Activated CD4-positive, alpha-beta T cell treated with anti-CD3 and anti-CD28 coated beads for 36 hours (primary cell): ENCODE measurements at regions not wholly inside any gene's neighbourhood (a gene's known extent, or its start where the extent isn't known, plus 50 kb on each side); places are given as distances from the start of the nearest gene placed in this dataset.
A peak's percentile ranks its signal among the peaks of the same experiment; 100 is the strongest.
"Not testable (repeated sequence)": the region's sequence is repeated elsewhere in the genome, so short reads cannot be mapped to it uniquely, and the experiment has no call there.

Source experiments
- ATAC-seq: fragments of 200-7000 bp; cut with Tn5 transposase; one replicate; pipeline ENCODE4 v1.10.0; 2021; ENCODE audit warnings: mild to moderate bottlenecking, moderate library complexity
- CTCF ChIA-PET: fragments of 350-600 bp; sonication (Branson Sonifier 250); formaldehyde crosslinking; loops from one replicate; lab custom pipeline; 2021; ENCODE audit warnings: antibody characterized with exemption; lab: Charles Lee
- POLR2A ChIA-PET: fragments of 350-600 bp; sonication (Branson Sonifier 250); formaldehyde crosslinking; loops from one replicate; lab custom pipeline; 2021; ENCODE audit warnings: antibody characterized with exemption, inconsistent platforms; lab: Charles Lee
- DNase-seq: peaks from one replicate; pipeline ENCODE4 v3.0.0-alpha.2; 2020
- H3K27ac Mint-ChIP-seq: one replicate; pipeline ENCODE4 v1.8.0; 2021; ENCODE audit warnings: mixed read lengths
- H3K27me3 Mint-ChIP-seq: one replicate; pipeline ENCODE4 v1.8.0; 2021; ENCODE audit warnings: mixed read lengths
- H3K36me3 Mint-ChIP-seq: one replicate; pipeline ENCODE4 v1.8.0; 2021; ENCODE audit warnings: low read depth, mixed read lengths
- H3K4me1 Mint-ChIP-seq: one replicate; pipeline ENCODE4 v1.8.0; 2021; ENCODE audit warnings: mixed read lengths
- H3K4me3 Mint-ChIP-seq: one replicate; pipeline ENCODE4 v1.8.0; 2021; ENCODE audit warnings: mild to moderate bottlenecking, moderate library complexity, mixed read lengths
- H3K9me3 Mint-ChIP-seq: one replicate; pipeline ENCODE4 v1.8.0; 2021; ENCODE audit warnings: low read depth, mixed read lengths
- intact Hi-C, 2 experiments: fragments of 100-400 bp; cut with DNase I in 1 of 2; cut with micrococcal nuclease in 1 of 2; formaldehyde crosslinking; loops; one replicate each; pipeline versions ENCODE4 v1.14.2 to v1.15.1; 2022 to 2024; cut with DNase I, micrococcal nuclease

- ChIA-PET POLR2A (no interaction called here), CTCF (no interaction called here)
- ATAC-seq (no peak), DNase-seq (no peak)
- intact Hi-C loops: no loop called here
- no peaks in the 10 kb centered on the region for H3K9me3 Mint-ChIP-seq
- H3K36me3 Mint-ChIP-seq: no peaks in the 10 kb centered on the region
- H3K4me1 Mint-ChIP-seq: no peaks in the 10 kb centered on the region
- H3K4me3 Mint-ChIP-seq: no peak overlapping the region
- H3K27ac Mint-ChIP-seq: no peak overlapping the region
- H3K27me3 Mint-ChIP-seq: no peaks in the 10 kb centered on the region
Measured at GRCh38 chrX:96140796-96141195, 543.8 kb upstream of the DIAPH2 start.

DNA sequence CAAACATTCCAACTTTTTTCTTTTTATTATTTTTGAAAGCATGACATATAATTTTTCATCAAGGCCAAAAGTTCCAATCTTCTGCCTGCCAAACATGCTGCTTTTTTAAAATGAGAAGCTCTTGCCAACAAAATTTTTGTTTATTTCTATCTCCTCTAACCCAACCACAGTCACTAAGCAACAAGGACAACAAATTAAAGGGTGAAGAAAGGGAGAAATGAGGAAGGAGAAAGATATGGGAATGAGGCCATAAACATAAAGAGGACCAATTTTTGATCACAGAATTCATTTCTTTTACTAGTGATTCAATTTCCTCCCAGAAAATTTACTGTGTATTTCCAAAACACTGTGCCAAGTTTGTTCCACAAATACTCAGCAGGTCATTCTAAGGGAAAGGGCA lies 537.0 kb upstream of the DIAPH2 start:
- ChIA-PET CTCF (no interaction called here), POLR2A (no interaction called here)
- no peak for ATAC-seq
- intact Hi-C loops: no loop called here
- Mint-ChIP-seq H3K4me3 (no peak overlapping the region), H3K4me1 (no peaks in the 10 kb centered on the region), H3K27ac (no peak overlapping the region), H3K27me3 (no peaks in the 10 kb centered on the region), H3K36me3 (no peaks in the 10 kb centered on the region), H3K9me3 (no peaks in the 10 kb centered on the region)
- DNase-seq: no peak

DNA sequence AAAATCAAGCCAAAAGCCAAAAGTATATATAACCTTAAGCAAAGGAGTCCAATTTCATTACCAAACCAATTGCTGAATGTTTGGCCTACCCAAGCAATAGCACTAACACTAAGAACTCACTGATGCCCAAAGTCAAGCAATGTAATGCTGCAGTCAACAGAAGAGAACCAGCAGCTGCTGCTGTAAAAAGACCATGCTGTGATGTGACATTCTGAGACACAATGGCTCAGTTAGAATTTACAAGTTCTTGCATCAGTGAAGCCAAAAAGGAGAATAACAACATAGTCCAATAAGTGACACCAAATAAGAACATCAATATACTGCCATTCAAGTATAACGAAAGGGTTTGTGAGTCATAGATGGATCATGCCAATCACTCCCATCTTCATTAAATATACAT lies 514.0 kb upstream of the DIAPH2 start:
- ChIA-PET CTCF (no interaction called here), POLR2A (no interaction called here)
- intact Hi-C loops: no loop called here
- H3K9me3 Mint-ChIP-seq: no peaks in the 10 kb centered on the region
- no peak overlapping the region for H3K4me3 Mint-ChIP-seq
- no peaks in the 10 kb centered on the region for H3K27me3 Mint-ChIP-seq
- DNase-seq (no peak), ATAC-seq (no peak)
- H3K27ac Mint-ChIP-seq: no peak overlapping the region
- no peaks in the 10 kb centered on the region for H3K36me3 Mint-ChIP-seq
- H3K4me1 Mint-ChIP-seq: no peaks in the 10 kb centered on the region

GRCh38 chrX:96176921-96177320 lies 507.7 kb upstream of the DIAPH2 start:
- ATAC-seq: no peak
- ChIA-PET POLR2A (no interaction called here), CTCF (no interaction called here)
- H3K27me3 Mint-ChIP-seq: no peaks in the 10 kb centered on the region
- no peak for DNase-seq
- H3K9me3 Mint-ChIP-seq: no peaks in the 10 kb centered on the region
- H3K36me3 Mint-ChIP-seq: no peaks in the 10 kb centered on the region
- no peaks in the 10 kb centered on the region for H3K4me1 Mint-ChIP-seq
- H3K27ac Mint-ChIP-seq: no peak overlapping the region
- intact Hi-C loops: no loop called here
- H3K4me3 Mint-ChIP-seq: no peak overlapping the region

DNA sequence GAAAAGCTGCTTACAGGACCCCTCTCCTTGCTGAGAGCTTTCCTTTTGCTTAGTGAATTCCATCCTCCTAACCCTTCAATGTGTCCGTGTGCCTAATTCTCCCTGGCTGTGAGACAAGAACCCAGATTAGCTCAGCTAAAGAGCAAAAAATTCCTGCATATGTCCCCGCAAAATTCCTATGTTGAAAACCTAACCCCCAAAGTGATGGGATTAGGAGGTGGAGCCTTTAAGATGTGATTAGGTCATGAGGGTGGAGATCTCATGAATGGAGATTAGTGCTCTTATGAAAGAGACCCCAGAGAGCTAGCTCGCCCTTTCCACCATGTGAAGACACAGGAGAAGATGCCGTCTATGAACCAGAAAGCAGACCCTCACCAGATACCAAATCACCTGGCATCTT lies 503.0 kb upstream of the DIAPH2 start:
- intact Hi-C loops: no loop called here
- Mint-ChIP-seq H3K9me3 (no peaks in the 10 kb centered on the region), H3K4me3 (no peak overlapping the region), H3K27me3 (no peaks in the 10 kb centered on the region), H3K27ac (no peak overlapping the region), H3K36me3 (no peaks in the 10 kb centered on the region), H3K4me1 (no peaks in the 10 kb centered on the region)
- ChIA-PET CTCF (no interaction called here), POLR2A (no interaction called here)
- DNase-seq: no peak
- no peak for ATAC-seq

- Mint-ChIP-seq H3K27me3 (no peaks in the 10 kb centered on the region), H3K4me3 (no peak overlapping the region), H3K4me1 (no peaks in the 10 kb centered on the region), H3K27ac (no peak overlapping the region), H3K36me3 (no peaks in the 10 kb centered on the region), H3K9me3 (no peaks in the 10 kb centered on the region)
- intact Hi-C loops: no loop called here
- ChIA-PET CTCF (no interaction called here), POLR2A (no interaction called here)
- DNase-seq (peak; percentile 3), ATAC-seq (no peak)
Measured at GRCh38 chrX:96182366-96182765, 502.3 kb upstream of the DIAPH2 start.

DNA sequence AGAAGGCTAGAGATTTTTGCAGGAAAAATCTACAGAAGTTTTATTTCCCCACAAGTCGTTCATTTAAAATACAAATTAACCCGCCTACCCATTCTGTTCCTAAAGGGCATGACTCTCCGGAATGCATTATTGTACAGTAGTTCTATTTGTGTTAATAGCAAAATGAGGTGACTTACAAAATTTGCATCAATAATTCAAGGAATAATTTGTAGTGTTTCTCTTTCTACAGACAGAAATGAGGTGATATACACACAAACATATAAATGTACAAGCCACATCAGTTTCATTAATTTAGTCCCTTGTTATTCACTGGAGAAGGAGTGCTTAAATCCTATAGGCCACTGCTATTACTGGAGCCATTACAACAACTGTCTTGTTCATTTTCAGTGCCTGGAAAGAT lies 501.3 kb upstream of the DIAPH2 start:
- H3K27ac Mint-ChIP-seq: no peak overlapping the region
- DNase-seq: no peak
- H3K36me3 Mint-ChIP-seq: no peaks in the 10 kb centered on the region
- POLR2A ChIA-PET: no interaction called here
- no peak overlapping the region for H3K4me3 Mint-ChIP-seq
- ATAC-seq: no peak
- CTCF ChIA-PET: no interaction called here
- H3K27me3 Mint-ChIP-seq: no peaks in the 10 kb centered on the region
- intact Hi-C loops: no loop called here
- no peaks in the 10 kb centered on the region for H3K9me3 Mint-ChIP-seq
- H3K4me1 Mint-ChIP-seq: no peaks in the 10 kb centered on the region

- no peak overlapping the region for H3K4me3 Mint-ChIP-seq
- no peak for DNase-seq
- ATAC-seq: no peak
- H3K27me3 Mint-ChIP-seq: no peaks in the 10 kb centered on the region
- CTCF ChIA-PET: no interaction called here
- intact Hi-C loops: no loop called here
- no peak overlapping the region for H3K27ac Mint-ChIP-seq
- no peaks in the 10 kb centered on the region for H3K9me3 Mint-ChIP-seq
- no peaks in the 10 kb centered on the region for H3K36me3 Mint-ChIP-seq
- POLR2A ChIA-PET: no interaction called here
- no peaks in the 10 kb centered on the region for H3K4me1 Mint-ChIP-seq
Measured at GRCh38 chrX:96183843-96184242, 500.8 kb upstream of the DIAPH2 start.

GRCh38 chrX:96204928-96205327 lies 479.7 kb upstream of the DIAPH2 start:
- no peak for ATAC-seq
- no peak overlapping the region for H3K27ac Mint-ChIP-seq
- H3K4me1 Mint-ChIP-seq: no peaks in the 10 kb centered on the region
- no peaks in the 10 kb centered on the region for H3K27me3 Mint-ChIP-seq
- no peak for DNase-seq
- CTCF ChIA-PET: no interaction called here
- H3K9me3 Mint-ChIP-seq: no peaks in the 10 kb centered on the region
- no peaks in the 10 kb centered on the region for H3K36me3 Mint-ChIP-seq
- POLR2A ChIA-PET: no interaction called here
- intact Hi-C loops: no loop called here
- no peak overlapping the region for H3K4me3 Mint-ChIP-seq

- intact Hi-C loops: no loop called here
- ATAC-seq: no peak
- ChIA-PET CTCF (no interaction called here), POLR2A (no interaction called here)
- Mint-ChIP-seq H3K4me1 (no peaks in the 10 kb centered on the region), H3K27me3 (no peaks in the 10 kb centered on the region), H3K9me3 (peaks cover 2% of the 10 kb centered on the region), H3K36me3 (no peaks in the 10 kb centered on the region), H3K4me3 (no peak overlapping the region), H3K27ac (no peak overlapping the region)
- no peak for DNase-seq
Measured at GRCh38 chrX:96211953-96212352, 472.7 kb upstream of the DIAPH2 start.

GRCh38 chrX:96214681-96215080 lies 470.0 kb upstream of the DIAPH2 start:
- intact Hi-C loops, DNase-seq, H3K27me3 Mint-ChIP-seq, CTCF ChIA-PET, H3K4me3 Mint-ChIP-seq, H3K9me3 Mint-ChIP-seq, H3K36me3 Mint-ChIP-seq, ATAC-seq, H3K27ac Mint-ChIP-seq, POLR2A ChIA-PET, H3K4me1 Mint-ChIP-seq: not testable (repeated sequence)

DNA sequence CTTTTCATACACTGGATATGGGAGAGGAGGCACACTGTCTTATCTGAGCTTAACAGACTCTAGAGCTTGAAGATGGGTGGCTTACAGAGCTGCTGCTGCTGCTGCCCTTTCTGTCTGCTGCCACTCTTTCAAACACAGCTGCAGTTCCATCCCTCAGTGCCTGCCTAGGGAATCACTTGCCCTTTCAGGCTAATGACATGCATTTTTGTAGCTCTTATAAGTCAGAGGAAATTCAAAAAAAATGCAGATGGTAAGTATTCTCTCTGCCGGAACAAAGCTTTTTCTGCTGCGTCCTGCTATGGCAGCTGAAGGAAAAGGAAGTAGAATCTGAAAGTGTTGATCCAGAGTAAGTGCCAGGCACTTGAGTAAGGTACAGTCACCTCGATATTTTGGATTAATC lies 460.4 kb upstream of the DIAPH2 start:
- ATAC-seq (no peak), DNase-seq (no peak)
- H3K4me1 Mint-ChIP-seq: no peaks in the 10 kb centered on the region
- H3K36me3 Mint-ChIP-seq: no peaks in the 10 kb centered on the region
- no peak overlapping the region for H3K4me3 Mint-ChIP-seq
- H3K27me3 Mint-ChIP-seq: no peaks in the 10 kb centered on the region
- CTCF ChIA-PET: no interaction called here
- H3K27ac Mint-ChIP-seq: no peak overlapping the region
- POLR2A ChIA-PET: no interaction called here
- H3K9me3 Mint-ChIP-seq: no peaks in the 10 kb centered on the region
- intact Hi-C loops: no loop called here

DNA sequence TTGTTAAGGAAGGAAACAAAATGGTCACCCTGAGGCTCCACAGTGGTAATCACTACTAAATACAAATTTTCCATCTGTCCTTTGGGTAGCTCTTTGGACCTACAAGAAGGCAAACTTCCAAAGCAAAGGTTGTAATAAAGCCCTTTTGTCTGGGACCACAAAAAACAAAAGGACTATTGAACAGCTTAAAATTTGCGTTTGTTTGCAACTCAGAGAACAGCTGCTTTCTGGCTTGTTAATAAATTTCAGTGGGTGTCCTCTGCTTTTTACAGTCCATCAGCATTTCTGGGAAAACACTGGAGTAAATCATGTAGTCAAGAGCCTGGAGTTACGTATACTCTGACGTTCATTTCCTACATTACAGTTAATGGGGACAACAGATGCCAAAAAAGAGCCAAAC lies 439.7 kb upstream of the DIAPH2 start:
- Mint-ChIP-seq H3K36me3 (no peaks in the 10 kb centered on the region), H3K27me3 (no peaks in the 10 kb centered on the region), H3K27ac (no peak overlapping the region), H3K9me3 (peaks cover 2% of the 10 kb centered on the region), H3K4me1 (no peaks in the 10 kb centered on the region), H3K4me3 (no peak overlapping the region)
- CTCF ChIA-PET: no interaction called here
- POLR2A ChIA-PET: no interaction called here
- intact Hi-C loops: no loop called here
- ATAC-seq: no peak
- no peak for DNase-seq
